Parathyroid adenoma (tissue), 2 donors: ENCODE measurements at regions not wholly inside any gene's neighbourhood (a gene's known extent, or its start where the extent isn't known, plus 50 kb on each side); places are given as distances from the start of the nearest gene placed in this dataset.

Source experiments
- H2AFZ ChIP-seq: fragments of 300-600 bp; sonication (generic); one replicate; pipeline ENCODE4 v1.7.0; 2017; ENCODE audit warnings: antibody characterized with exemption, mild to moderate bottlenecking
- H3K27ac ChIP-seq: fragments of 300-600 bp; sonication (generic); one replicate; pipeline ENCODE4 v1.7.0; 2017
- H3K27me3 ChIP-seq: fragments of 300-600 bp; sonication (generic); one replicate; pipeline ENCODE4 v1.7.0; 2017; ENCODE audit warnings: low read length; ENCODE audit not compliant: control insufficient read depth, insufficient read depth
- H3K36me3 ChIP-seq: fragments of 300-600 bp; sonication (generic); one replicate; pipeline ENCODE4 v1.7.0; 2017; ENCODE audit warnings: low read length; ENCODE audit not compliant: control insufficient read depth, insufficient read depth
- H3K4me1 ChIP-seq: fragments of 300-600 bp; sonication (generic); one replicate; pipeline ENCODE4 v1.7.0; 2017; ENCODE audit warnings: control low read depth
- H3K4me2 ChIP-seq: fragments of 300-600 bp; sonication (generic); one replicate; pipeline ENCODE4 v1.7.0; 2017; ENCODE audit warnings: low read length
- H3K4me3 ChIP-seq: fragments of 300-600 bp; sonication (generic); one replicate; pipeline ENCODE4 v1.7.0; 2017; ENCODE audit warnings: low read depth, low read length
- H3K79me2 ChIP-seq: fragments of 300-600 bp; sonication (generic); one replicate; pipeline ENCODE4 v1.7.0; 2017; ENCODE audit warnings: control low read depth
- H3K9ac ChIP-seq: fragments of 300-600 bp; sonication (generic); one replicate; pipeline ENCODE4 v1.7.0; 2017; ENCODE audit warnings: mild to moderate bottlenecking
- H3K9me3 ChIP-seq: fragments of 300-600 bp; sonication (generic); one replicate; pipeline ENCODE4 v1.7.0; 2017; ENCODE audit warnings: low read length; ENCODE audit not compliant: control insufficient read depth
- TF ChIP-seq, protein P1 (sequence below): fragments of 300-600 bp; sonication (generic); IDR thresholded peaks from one replicate; pipeline ENCODE4 v1.7.0; 2017; ENCODE audit warnings: antibody characterized with exemption, mild to moderate bottlenecking
- donor health status: primary hyperparathyroidism.

GRCh38 chr17:55959756-55960155, 193.5 kb upstream of the ANKFN1 start:
- TF ChIP-seq, protein P1, sequence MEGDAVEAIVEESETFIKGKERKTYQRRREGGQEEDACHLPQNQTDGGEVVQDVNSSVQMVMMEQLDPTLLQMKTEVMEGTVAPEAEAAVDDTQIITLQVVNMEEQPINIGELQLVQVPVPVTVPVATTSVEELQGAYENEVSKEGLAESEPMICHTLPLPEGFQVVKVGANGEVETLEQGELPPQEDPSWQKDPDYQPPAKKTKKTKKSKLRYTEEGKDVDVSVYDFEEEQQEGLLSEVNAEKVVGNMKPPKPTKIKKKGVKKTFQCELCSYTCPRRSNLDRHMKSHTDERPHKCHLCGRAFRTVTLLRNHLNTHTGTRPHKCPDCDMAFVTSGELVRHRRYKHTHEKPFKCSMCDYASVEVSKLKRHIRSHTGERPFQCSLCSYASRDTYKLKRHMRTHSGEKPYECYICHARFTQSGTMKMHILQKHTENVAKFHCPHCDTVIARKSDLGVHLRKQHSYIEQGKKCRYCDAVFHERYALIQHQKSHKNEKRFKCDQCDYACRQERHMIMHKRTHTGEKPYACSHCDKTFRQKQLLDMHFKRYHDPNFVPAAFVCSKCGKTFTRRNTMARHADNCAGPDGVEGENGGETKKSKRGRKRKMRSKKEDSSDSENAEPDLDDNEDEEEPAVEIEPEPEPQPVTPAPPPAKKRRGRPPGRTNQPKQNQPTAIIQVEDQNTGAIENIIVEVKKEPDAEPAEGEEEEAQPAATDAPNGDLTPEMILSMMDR: no peak
- H3K9ac ChIP-seq: no peak overlapping the region
- H3K79me2 ChIP-seq: no peaks in the 10 kb centered on the region
- H3K4me2 ChIP-seq: no peak overlapping the region
- no peaks in the 10 kb centered on the region for H3K9me3 ChIP-seq
- no peak overlapping the region for H3K27ac ChIP-seq
- H2AFZ ChIP-seq: no peak overlapping the region
- no peak overlapping the region for H3K4me3 ChIP-seq
- H3K36me3 ChIP-seq: no peaks in the 10 kb centered on the region
- H3K4me1 ChIP-seq: no peaks in the 10 kb centered on the region
- H3K27me3 ChIP-seq: no peaks in the 10 kb centered on the region

- no peaks in the 10 kb centered on the region for H3K27me3 ChIP-seq
- TF ChIP-seq, protein P1: no peak
- H3K79me2 ChIP-seq: no peaks in the 10 kb centered on the region
- H3K4me1 ChIP-seq: no peaks in the 10 kb centered on the region
- H3K9ac ChIP-seq: no peak overlapping the region
- H3K27ac ChIP-seq: no peak overlapping the region
- H2AFZ ChIP-seq: no peak overlapping the region
- H3K9me3 ChIP-seq: no peaks in the 10 kb centered on the region
- no peak overlapping the region for H3K4me2 ChIP-seq
- H3K36me3 ChIP-seq: no peaks in the 10 kb centered on the region
- no peak overlapping the region for H3K4me3 ChIP-seq
Observed at GRCh38 chr17:55961386-55961785, 191.9 kb upstream of the ANKFN1 start.

DNA sequence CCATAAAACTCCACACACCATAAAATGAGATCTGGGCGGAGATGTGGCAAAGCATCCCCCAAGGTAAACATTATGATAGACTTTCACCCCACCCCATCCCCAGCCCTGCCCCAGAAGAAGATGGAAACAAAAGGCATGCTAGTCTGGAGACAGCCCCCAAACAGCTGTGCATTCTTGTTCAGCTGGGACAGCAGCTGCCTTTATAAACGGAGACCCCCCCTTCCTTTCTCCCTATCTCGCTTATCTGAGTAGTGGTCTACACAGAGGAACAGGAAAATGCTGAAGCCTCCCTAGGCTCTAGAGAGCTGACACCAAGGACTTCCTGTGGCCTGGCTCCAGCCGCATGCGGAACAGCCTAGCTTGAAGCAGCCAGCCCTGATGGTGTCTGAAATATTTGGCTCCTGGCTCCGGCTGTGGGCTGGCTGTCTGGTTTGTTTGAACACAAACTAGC, 190.3 kb upstream of the ANKFN1 start:
- no peaks in the 10 kb centered on the region for H3K9me3 ChIP-seq
- no peaks in the 10 kb centered on the region for H3K79me2 ChIP-seq
- H3K4me1 ChIP-seq: no peaks in the 10 kb centered on the region
- no peak overlapping the region for H3K4me2 ChIP-seq
- H3K27ac ChIP-seq: no peak overlapping the region
- H3K4me3 ChIP-seq: no peak overlapping the region
- no peak overlapping the region for H3K9ac ChIP-seq
- no peaks in the 10 kb centered on the region for H3K27me3 ChIP-seq
- no peak overlapping the region for H2AFZ ChIP-seq
- no peaks in the 10 kb centered on the region for H3K36me3 ChIP-seq
- TF ChIP-seq, protein P1: no peak

- Histone ChIP-seq H3K79me2 (no peaks in the 10 kb centered on the region), H3K4me2 (no peak overlapping the region), H3K9ac (no peak overlapping the region), H3K9me3 (no peaks in the 10 kb centered on the region), H2AFZ (no peak overlapping the region), H3K4me3 (no peak overlapping the region), H3K4me1 (no peaks in the 10 kb centered on the region), H3K27me3 (no peaks in the 10 kb centered on the region), H3K27ac (no peak overlapping the region), H3K36me3 (no peaks in the 10 kb centered on the region)
- TF ChIP-seq, protein P1: no peak
Observed at GRCh38 chr17:55964191-55964590, 189.1 kb upstream of the ANKFN1 start.

- Histone ChIP-seq H3K9me3 (no peaks in the 10 kb centered on the region), H3K27ac (no peak overlapping the region), H3K4me1 (no peaks in the 10 kb centered on the region), H3K36me3 (no peaks in the 10 kb centered on the region), H3K27me3 (no peaks in the 10 kb centered on the region), H3K4me3 (no peak overlapping the region), H2AFZ (no peak overlapping the region), H3K9ac (no peak overlapping the region), H3K79me2 (no peaks in the 10 kb centered on the region), H3K4me2 (no peak overlapping the region)
- TF ChIP-seq, protein P1: no peak
Observed at GRCh38 chr17:55965051-55965450, 188.2 kb upstream of the ANKFN1 start.
